Activated effector memory CD4-positive, alpha-beta T cell treated with Interleukin-2 at 50 U/mL for 16 hours (primary cell): ENCODE measurements at regions not wholly inside any gene's neighbourhood (a gene's known extent, or its start where the extent isn't known, plus 50 kb on each side); places are given as distances from the start of the nearest gene placed in this dataset.

Experiments
- DNase-seq: peaks from one replicate; pipeline ENCODE4 v3.0.0-alpha.2; 2020

- DNase-seq: no peak
Measured at GRCh38 chr14:22333422-22334274, 255.4 kb downstream of the DAD1 start.

GRCh38 chr14:22332686-22333421 lies 256.2 kb downstream of the DAD1 start:
- DNase-seq: no peak

GRCh38 chr14:22329371-22329770 lies 259.7 kb downstream of the DAD1 start:
- DNase-seq: no peak

GRCh38 chr14:22325676-22326400 lies 263.2 kb downstream of the DAD1 start:
- no peak for DNase-seq

- DNase-seq: no peak
Measured at GRCh38 chr14:22320362-22320750, 268.7 kb downstream of the DAD1 start.

GRCh38 chr14:22319526-22320361 lies 269.3 kb downstream of the DAD1 start:
- DNase-seq: no peak

- no peak for DNase-seq
Measured at GRCh38 chr14:22318951-22319350, 270.1 kb downstream of the DAD1 start.

GRCh38 chr14:22316473-22316872 lies 272.6 kb downstream of the DAD1 start:
- no peak for DNase-seq

- no peak for DNase-seq
Measured at GRCh38 chr14:22315336-22315735, 273.7 kb downstream of the DAD1 start.

GRCh38 chr14:22314183-22314820 lies 274.7 kb downstream of the DAD1 start:
- no peak for DNase-seq

- no peak for DNase-seq
Measured at GRCh38 chr14:22313172-22313801, 275.7 kb downstream of the DAD1 start.

- no peak for DNase-seq
Measured at GRCh38 chr14:22311636-22312035, 277.4 kb downstream of the DAD1 start.

- DNase-seq: no peak
Measured at GRCh38 chr14:22305607-22306006, 283.4 kb downstream of the DAD1 start.

GRCh38 chr14:22304326-22304725 lies 284.7 kb downstream of the DAD1 start:
- no peak for DNase-seq

GRCh38 chr14:22303589-22304195 lies 285.3 kb downstream of the DAD1 start:
- DNase-seq: no peak

- no peak for DNase-seq
Measured at GRCh38 chr14:22300646-22301045, 288.4 kb downstream of the DAD1 start.

- no peak for DNase-seq
Measured at GRCh38 chr14:22297376-22297775, 291.6 kb downstream of the DAD1 start.

GRCh38 chr14:22296722-22297121 lies 292.3 kb downstream of the DAD1 start:
- DNase-seq: no peak

GRCh38 chr14:22296088-22296487 lies 292.9 kb downstream of the DAD1 start:
- no peak for DNase-seq

GRCh38 chr14:22291406-22291805 lies 297.6 kb downstream of the DAD1 start:
- DNase-seq: no peak

- no peak for DNase-seq
Measured at GRCh38 chr14:22289570-22289969, 299.5 kb downstream of the DAD1 start.
